PC-9 (cell line): ENCODE measurements at regions not wholly inside any gene's neighbourhood (a gene's known extent, or its start where the extent isn't known, plus 50 kb on each side); places are given as distances from the start of the nearest gene placed in this dataset.
A peak's percentile ranks its signal among the peaks of the same experiment; 100 is the strongest.

Experiments used
- BruUV-seq: library from RNA; stranded (reverse); fragments of 400-500 nt; replicated peaks from 2 replicates; lab custom pipeline; 2021; lab: Mats Ljungman, UMichigan
- CTCF ChIA-PET: fragments of 300-600 bp; sonication (Branson Sonifier 250); formaldehyde crosslinking; loops from one replicate; lab custom pipeline; 2022; ENCODE audit warnings: antibody characterized with exemption; lab: Charles Lee
- POLR2A ChIA-PET: fragments of 300-600 bp; sonication (Branson Sonifier 250); formaldehyde crosslinking; loops from one replicate; lab custom pipeline; 2022; ENCODE audit warnings: antibody characterized with exemption; ENCODE audit not compliant: unreplicated experiment; lab: Charles Lee
- DNase-seq, 2 experiments: peaks; one replicate each; pipeline versions ENCODE4 v3.0.0 to v3.0.0-alpha.2; 2015 to 2022; ENCODE audit warnings: mixed read lengths in 1 of 2
- H2AFZ ChIP-seq: fragments of 200-600 bp; sonication (generic); 2 replicates; pipeline ENCODE4 v1.8.1; 2017; ENCODE audit warnings: antibody characterized with exemption
- H3F3A ChIP-seq: fragments of 200-600 bp; sonication (generic); 2 replicates; pipeline ENCODE4 v1.8.1; 2017; ENCODE audit warnings: antibody characterized with exemption, mild to moderate bottlenecking, low read depth; ENCODE audit not compliant: insufficient read depth
- H3K27ac ChIP-seq: fragments of 200-600 bp; sonication (generic); 2 replicates; pipeline ENCODE4 v1.6.1; 2016; ENCODE audit warnings: mixed run types
- H3K27me3 ChIP-seq: fragments of 200-600 bp; sonication (generic); 2 replicates; pipeline ENCODE4 v1.6.1; 2016; ENCODE audit warnings: low read depth, mixed run types; ENCODE audit not compliant: insufficient read depth
- H3K36me3 ChIP-seq: fragments of 200-600 bp; sonication (generic); 2 replicates; pipeline ENCODE4 v1.6.1; 2016; ENCODE audit warnings: low read depth, mixed run types
- H3K4me1 ChIP-seq: fragments of 200-600 bp; sonication (generic); replicated peaks from 2 replicates; pipeline ENCODE4 v1.6.1; 2016; ENCODE audit warnings: mixed run types; ENCODE audit not compliant: insufficient read depth
- H3K4me2 ChIP-seq: fragments of 200-600 bp; sonication (generic); 2 replicates; pipeline ENCODE4 v1.6.1; 2017; ENCODE audit warnings: mixed run types
- H3K4me3 ChIP-seq: fragments of 200-600 bp; sonication (generic); 2 replicates; pipeline ENCODE4 v1.6.1; 2016; ENCODE audit warnings: mixed run types
- H3K79me2 ChIP-seq: fragments of 200-600 bp; sonication (generic); 2 replicates; pipeline ENCODE4 v1.6.1; 2017; ENCODE audit warnings: low read depth, mixed run types
- H3K9me2 ChIP-seq: fragments of 200-600 bp; sonication (generic); 2 replicates; pipeline ENCODE4 v1.8.1; 2017; ENCODE audit warnings: mild to moderate bottlenecking; ENCODE audit not compliant: insufficient read depth
- H3K9me3 ChIP-seq: fragments of 200-600 bp; sonication (generic); 2 replicates; pipeline ENCODE4 v1.8.1; 2016; ENCODE audit warnings: low read depth; ENCODE audit not compliant: insufficient read depth
- H4K20me1 ChIP-seq: fragments of 200-600 bp; sonication (generic); 2 replicates; pipeline ENCODE4 v1.8.1; 2017; ENCODE audit not compliant: insufficient read depth
- CTCF ChIP-seq: fragments of 200-600 bp; sonication (generic); conservative IDR thresholded peaks from 2 replicates; pipeline ENCODE4 v1.6.1; 2017; ENCODE audit warnings: mixed run types, antibody characterized with exemption, mild to moderate bottlenecking, moderate library complexity
- EZH2 ChIP-seq: fragments of 200-600 bp; sonication (generic); IDR thresholded peaks from 2 replicates; pipeline ENCODE4 v1.8.0; 2017; ENCODE audit warnings: antibody characterized with exemption, low read depth
- intact Hi-C: fragments of 100-400 bp; cut with micrococcal nuclease; formaldehyde crosslinking; loops from one replicate; pipeline ENCODE4 v1.10.0; 2022; ENCODE audit not compliant: unreplicated experiment

- intact Hi-C loops: no loop called here
- H3F3A ChIP-seq: no peaks in the 10 kb centered on the region
- no peak overlapping the region for H3K4me3 ChIP-seq
- H3K9me2 ChIP-seq: no peaks in the 10 kb centered on the region
- no peak for TF ChIP-seq EZH2
- TF ChIP-seq CTCF: no peak
- ChIA-PET CTCF (no interaction called here), POLR2A (no interaction called here)
- no peak overlapping the region for H3K4me2 ChIP-seq
- H3K27me3 ChIP-seq: no peaks in the 10 kb centered on the region
- no peaks in the 10 kb centered on the region for H3K36me3 ChIP-seq
- no peaks in the 10 kb centered on the region for H3K9me3 ChIP-seq
- DNase-seq: no peak
- H2AFZ ChIP-seq: peak overlapping the region; percentile 18
- no peaks in the 10 kb centered on the region for H3K79me2 ChIP-seq
- no peaks in the 10 kb centered on the region for H4K20me1 ChIP-seq
- H3K27ac ChIP-seq: no peak overlapping the region
- no TSS peak for BruUV-seq
- no peaks in the 10 kb centered on the region for H3K4me1 ChIP-seq
Observed at GRCh38 chr3:103446953-103447629, 1012.3 kb downstream of the ZPLD1 start.

GRCh38 chr3:103453152-103453551 is 1018.3 kb downstream of the ZPLD1 start:
- no TSS peak for BruUV-seq
- POLR2A ChIA-PET: no interaction called here
- no peaks in the 10 kb centered on the region for H3K4me1 ChIP-seq
- no peaks in the 10 kb centered on the region for H3K36me3 ChIP-seq
- TF ChIP-seq EZH2: no peak
- TF ChIP-seq CTCF: no peak
- no peaks in the 10 kb centered on the region for H3K9me3 ChIP-seq
- CTCF ChIA-PET: no interaction called here
- intact Hi-C loops: no loop called here
- no peak for DNase-seq
- no peaks in the 10 kb centered on the region for H3K79me2 ChIP-seq
- H4K20me1 ChIP-seq: no peaks in the 10 kb centered on the region
- H3K27ac ChIP-seq: no peak overlapping the region
- H3K4me2 ChIP-seq: no peak overlapping the region
- no peaks in the 10 kb centered on the region for H3F3A ChIP-seq
- no peaks in the 10 kb centered on the region for H3K27me3 ChIP-seq
- no peaks in the 10 kb centered on the region for H3K9me2 ChIP-seq
- no peak overlapping the region for H3K4me3 ChIP-seq
- no peak overlapping the region for H2AFZ ChIP-seq

- POLR2A ChIA-PET: no interaction called here
- CTCF ChIA-PET: interaction anchor here (0.7 kb wide), 1 partner anchor 714 kb away, joined by 11 read pairs; no protein-coding TSS in a partner anchor
- Histone ChIP-seq H3K4me2 (no peak overlapping the region), H3K36me3 (no peaks in the 10 kb centered on the region), H3K9me2 (no peaks in the 10 kb centered on the region), H3K27ac (no peak overlapping the region), H2AFZ (no peak overlapping the region), H4K20me1 (no peaks in the 10 kb centered on the region), H3K4me3 (no peak overlapping the region), H3K27me3 (no peaks in the 10 kb centered on the region), H3K9me3 (no peaks in the 10 kb centered on the region), H3F3A (no peaks in the 10 kb centered on the region), H3K79me2 (no peaks in the 10 kb centered on the region), H3K4me1 (no peaks in the 10 kb centered on the region)
- DNase-seq: no peak
- TF ChIP-seq EZH2: no peak
- no TSS peak for BruUV-seq
- intact Hi-C loops: no loop called here
Observed at GRCh38 chr3:103459815-103460214, 1025.0 kb downstream of the ZPLD1 start.

- Histone ChIP-seq H4K20me1 (no peaks in the 10 kb centered on the region), H3K4me2 (no peak overlapping the region), H3K4me3 (no peak overlapping the region), H3K27me3 (no peaks in the 10 kb centered on the region), H3K27ac (no peak overlapping the region), H2AFZ (no peak overlapping the region), H3K9me3 (no peaks in the 10 kb centered on the region), H3K79me2 (no peaks in the 10 kb centered on the region), H3K9me2 (no peaks in the 10 kb centered on the region), H3K4me1 (no peaks in the 10 kb centered on the region), H3F3A (no peaks in the 10 kb centered on the region), H3K36me3 (no peaks in the 10 kb centered on the region)
- TF ChIP-seq CTCF (no peak), EZH2 (no peak)
- ChIA-PET POLR2A (no interaction called here), CTCF (no interaction called here)
- intact Hi-C loops: no loop called here
- no TSS peak for BruUV-seq
- no peak for DNase-seq
Observed at GRCh38 chr3:103470498-103470897, 1035.7 kb downstream of the ZPLD1 start.
